ENCODE measurements at regions not wholly inside any gene's neighbourhood (a gene's known extent, or its start where the extent isn't known, plus 50 kb on each side); places are given as distances from the start of the nearest gene placed in this dataset.

- Mint-ChIP-seq H3K4me3 (no peak overlapping the region), H3K4me1 (no peaks in the 10 kb centered on the region), H3K36me3 (no peaks in the 10 kb centered on the region), H3K9me3 (no peaks in the 10 kb centered on the region), H3K27me3 (ENCODE audit: low read depth) (no peaks in the 10 kb centered on the region), H3K27ac (no peak overlapping the region)
- TF ChIP-seq CTCF (IDR thresholded peaks at IDR 0.05; ENCODE audit: unreplicated experiment) = no peak
- DNase-seq (ENCODE audit: low spot score in 2 of 2, unreplicated experiment in 2 of 2) = peak in 1 of 2 experiments; percentile 24
These were observed 265.5 kb downstream of the EIPR1 start for GRCh38 chr2:3112131-3112530.

GRCh38 chr2:3110994-3111666, 266.5 kb downstream of the EIPR1 start:
- Mint-ChIP-seq H3K27me3 (ENCODE audit: low read depth) (no peaks in the 10 kb centered on the region), H3K9me3 (no peaks in the 10 kb centered on the region), H3K4me1 (no peaks in the 10 kb centered on the region), H3K4me3 (no peak overlapping the region), H3K36me3 (no peaks in the 10 kb centered on the region), H3K27ac (no peak overlapping the region)
- TF ChIP-seq CTCF (IDR thresholded peaks at IDR 0.05; ENCODE audit: unreplicated experiment) = no peak
- DNase-seq (ENCODE audit: low spot score in 2 of 2, unreplicated experiment in 2 of 2) = peak in 1 of 2 experiments; percentile 33

- DNase-seq (ENCODE audit: low spot score in 2 of 2, unreplicated experiment in 2 of 2) = no peak
- Mint-ChIP-seq H3K4me3 (no peak overlapping the region), H3K4me1 (peaks cover 6% of the 10 kb centered on the region), H3K27ac (no peak overlapping the region), H3K27me3 (ENCODE audit: low read depth) (no peaks in the 10 kb centered on the region), H3K36me3 (no peaks in the 10 kb centered on the region), H3K9me3 (no peaks in the 10 kb centered on the region)
- TF ChIP-seq CTCF (IDR thresholded peaks at IDR 0.05; ENCODE audit: unreplicated experiment) = no peak
These were observed 267.1 kb downstream of the EIPR1 start for GRCh38 chr2:3110555-3110954.

GRCh38 chr2:3108710-3109702, 268.6 kb downstream of the EIPR1 start:
- Mint-ChIP-seq H3K9me3 (no peaks in the 10 kb centered on the region), H3K27ac (no peak overlapping the region), H3K36me3 (no peaks in the 10 kb centered on the region), H3K4me3 (no peak overlapping the region), H3K4me1 (peaks cover 21% of the 10 kb centered on the region), H3K27me3 (ENCODE audit: low read depth) (no peaks in the 10 kb centered on the region)
- no peak for TF ChIP-seq CTCF (IDR thresholded peaks at IDR 0.05; ENCODE audit: unreplicated experiment)
- peak in 1 of 2 experiments; percentile 19 for DNase-seq (ENCODE audit: low spot score in 2 of 2, unreplicated experiment in 2 of 2)

- no peak overlapping the region for H3K27ac Mint-ChIP-seq
These were observed 269.5 kb downstream of the EIPR1 start for GRCh38 chr2:3108105-3108504.

More at GRCh38 chr2:3108105-3108504, 269.5 kb downstream of the EIPR1 start:
- TF ChIP-seq CTCF (IDR thresholded peaks at IDR 0.05; ENCODE audit: unreplicated experiment) = no peak
- Mint-ChIP-seq H3K9me3 (no peaks in the 10 kb centered on the region), H3K27me3 (ENCODE audit: low read depth) (no peaks in the 10 kb centered on the region), H3K36me3 (no peaks in the 10 kb centered on the region), H3K4me1 (peaks cover 23% of the 10 kb centered on the region), H3K4me3 (no peak overlapping the region)
- DNase-seq (ENCODE audit: low spot score in 2 of 2, unreplicated experiment in 2 of 2) = peak in 1 of 2 experiments; percentile 28

Data from mesothelial cell of epicardium (in vitro differentiated cells).